Body of pancreas (tissue), 4 donors: ENCODE measurements at regions not wholly inside any gene's neighbourhood (a gene's known extent, or its start where the extent isn't known, plus 50 kb on each side); places are given as distances from the start of the nearest gene placed in this dataset.

Experiments
- ATAC-seq: fragments of 150-250 bp; one replicate; pipeline ENCODE4 v1.9.1; 2016
- DNase-seq, 4 donors: peaks; one replicate each; pipeline ENCODE4 v3.0.0-alpha.2; 2019
- H3K27ac ChIP-seq, 4 donors: fragments of 200-600 bp; sonication (generic); 1 replicate in 3 of 4; 2 replicates in 1 of 4; pipeline versions ENCODE4 v1.5.1 to v1.6.1; 2016 to 2019; ENCODE audit warnings: mild to moderate bottlenecking in 1 of 4, mixed read lengths in 1 of 4, moderate library complexity in 1 of 4
- H3K27me3 ChIP-seq, 2 donors: fragments of 200-600 bp; sonication (generic); one replicate each; pipeline ENCODE4 v1.6.0; 2016; ENCODE audit warnings: mild to moderate bottlenecking in 1 of 2
- H3K36me3 ChIP-seq, 2 donors: fragments of 200-600 bp; sonication (generic); replicated peaks in 1 of 2; 2 replicates each; pipeline ENCODE4 v1.5.1; 2016; ENCODE audit warnings: low read depth in 2 of 2; ENCODE audit not compliant: insufficient read depth in 1 of 2
- H3K4me1 ChIP-seq: fragments of 200-600 bp; sonication (generic); one replicate; pipeline ENCODE4 v1.6.0; 2016
- H3K4me3 ChIP-seq, 2 donors: fragments of 200-600 bp; sonication (generic); 1 replicate in 1 of 2; 2 replicates in 1 of 2; pipeline ENCODE4 v1.5.1; 2016 to 2019
- H3K9me3 ChIP-seq, 3 donors: fragments of 200-600 bp; sonication (generic); 1 replicate in 2 of 3; 2 replicates in 1 of 3; pipeline ENCODE4 v1.5.1; 2016
- CTCF ChIP-seq, 7 experiments: fragments of 450-650 bp in 4 of 7; fragments of 200-600 bp in 3 of 7; sonication (generic) in 3 of 7; IDR thresholded peaks; one replicate each; pipeline ENCODE4 v1.5.1; 2016 to 2019; ENCODE audit warnings: antibody characterized with exemption in 7 of 7
- POLR2A ChIP-seq, 3 donors: fragments of 450-650 bp; IDR thresholded peaks; one replicate each; pipeline ENCODE4 v1.6.1; 2016; ENCODE audit warnings: antibody characterized with exemption in 3 of 3, mild to moderate bottlenecking in 2 of 3
- WGBS, 2 donors: methylation state at CpG; one replicate each; pipeline ENCODE4 v1.1.5; 2017; 5-methylcytosine and 5-hydroxymethylcytosine counted together
- intact Hi-C: fragments of 100-400 bp; cut with DNase I; formaldehyde crosslinking; loops from one replicate; pipeline ENCODE4 v1.15.1; 2023

- H3K27ac ChIP-seq = no peak overlapping the region
- TF ChIP-seq POLR2A (IDR thresholded peaks at IDR 0.05) = no peak
- TF ChIP-seq CTCF (IDR thresholded peaks at IDR 0.05) = no peak
- WGBS, 2 donors = 50 to 60% methylated on average over 1 of the region's 1 CpG
- intact Hi-C loops = no loop called here
- ATAC-seq = no peak
- no peaks in the 10 kb centered on the region for H3K36me3 ChIP-seq
- H3K4me3 ChIP-seq = no peak overlapping the region
- DNase-seq = peak in 2 of 4 donors; percentile 2 to 4
- H3K4me1 ChIP-seq = no peaks in the 10 kb centered on the region
- H3K9me3 ChIP-seq = no peaks in the 10 kb centered on the region
- no peaks in the 10 kb centered on the region for H3K27me3 ChIP-seq
Measured at GRCh38 chr9:101999441-101999840, 261.0 kb upstream of the GRIN3A start.

GRCh38 chr9:101995231-101995630 is 256.8 kb upstream of the GRIN3A start:
- TF ChIP-seq POLR2A (IDR thresholded peaks at IDR 0.05) (no peak), CTCF (IDR thresholded peaks at IDR 0.05) (no peak)
- WGBS, 2 donors = 48 to 50% methylated on average over 5 of the region's 5 CpGs

GRCh38 chr9:101993771-101994170 is 255.3 kb upstream of the GRIN3A start:
- ATAC-seq = no peak
- Histone ChIP-seq H3K9me3 (no peaks in the 10 kb centered on the region), H3K4me3 (no peak overlapping the region), H3K27ac (no peak overlapping the region), H3K27me3 (no peaks in the 10 kb centered on the region), H3K4me1 (no peaks in the 10 kb centered on the region), H3K36me3 (no peaks in the 10 kb centered on the region)
- TF ChIP-seq CTCF (IDR thresholded peaks at IDR 0.05) (no peak), POLR2A (IDR thresholded peaks at IDR 0.05) (no peak)
- WGBS, 2 donors = 43 to 69% methylated on average over 1 of the region's 1 CpG
- DNase-seq = no peak
- intact Hi-C loops = no loop called here

More at GRCh38 chr9:101995231-101995630, 256.8 kb upstream of the GRIN3A start:
- intact Hi-C loops = no loop called here
- Histone ChIP-seq H3K4me3 (no peak overlapping the region), H3K36me3 (no peaks in the 10 kb centered on the region), H3K27me3 (no peaks in the 10 kb centered on the region), H3K27ac (no peak overlapping the region), H3K9me3 (no peaks in the 10 kb centered on the region), H3K4me1 (no peaks in the 10 kb centered on the region)
- DNase-seq (no peak), ATAC-seq (no peak)

- ATAC-seq (no peak), DNase-seq (no peak)
- Histone ChIP-seq H3K4me1 (no peaks in the 10 kb centered on the region), H3K4me3 (no peak overlapping the region), H3K27ac (no peak overlapping the region), H3K36me3 (no peaks in the 10 kb centered on the region), H3K27me3 (no peaks in the 10 kb centered on the region), H3K9me3 (no peaks in the 10 kb centered on the region)
- intact Hi-C loops = no loop called here
- TF ChIP-seq CTCF (IDR thresholded peaks at IDR 0.05) = no peak
- no peak for TF ChIP-seq POLR2A (IDR thresholded peaks at IDR 0.05)
Measured at GRCh38 chr9:101991926-101992325, 253.5 kb upstream of the GRIN3A start.

GRCh38 chr9:101977614-101978210 is 239.3 kb upstream of the GRIN3A start:
- Histone ChIP-seq H3K4me3 (no peak overlapping the region), H3K9me3 (no peaks in the 10 kb centered on the region), H3K4me1 (no peaks in the 10 kb centered on the region), H3K27me3 (no peaks in the 10 kb centered on the region), H3K27ac (no peak overlapping the region), H3K36me3 (no peaks in the 10 kb centered on the region)
- TF ChIP-seq POLR2A (IDR thresholded peaks at IDR 0.05) (no peak), CTCF (IDR thresholded peaks at IDR 0.05) (peak; percentile 15 to 74 (median 54))
- 5 to 33% methylated on average over 2 of the region's 2 CpGs for whole genome bisulfite sequencing, 2 donors
- intact Hi-C loops = no loop called here
- DNase-seq (no peak), ATAC-seq (peak; percentile 52)
